Liver (tissue), 8 donors: ENCODE measurements at regions not wholly inside any gene's neighbourhood (a gene's known extent, or its start where the extent isn't known, plus 50 kb on each side); places are given as distances from the start of the nearest gene placed in this dataset.

Source experiments
- DNase-seq: peaks from one replicate; pipeline ENCODE4 v3.0.0-alpha.2; 2017; ENCODE audit warnings: low spot score
- H3K27ac ChIP-seq, 2 donors: one replicate each; pipeline ENCODE4 v1.7.0; 2013; ENCODE audit warnings: inconsistent platforms in 2 of 2, low read length in 2 of 2, control low read depth in 1 of 2, low read depth in 1 of 2, mild to moderate bottlenecking in 1 of 2
- H3K27me3 ChIP-seq, 4 donors: one replicate each; pipeline versions ENCODE4 v1.6.1 to v1.7.0; 2013; ENCODE audit warnings: low read length in 3 of 4, inconsistent platforms in 1 of 4, mild to moderate bottlenecking in 1 of 4, moderate library complexity in 1 of 4; ENCODE audit not compliant: control insufficient read depth in 4 of 4, insufficient read depth in 4 of 4
- H3K36me3 ChIP-seq, 4 donors: one replicate each; pipeline versions ENCODE4 v1.6.1 to v1.7.0; 2013; ENCODE audit warnings: low read length in 3 of 4, mild to moderate bottlenecking in 3 of 4, low read depth in 1 of 4, moderate library complexity in 1 of 4; ENCODE audit not compliant: control insufficient read depth in 4 of 4, insufficient read depth in 3 of 4
- H3K4me1 ChIP-seq, 4 donors: one replicate each; pipeline versions ENCODE4 v1.6.1 to v1.7.0; 2013; ENCODE audit warnings: low read length in 3 of 4, mild to moderate bottlenecking in 3 of 4, moderate library complexity in 1 of 4; ENCODE audit not compliant: control insufficient read depth in 4 of 4, insufficient read depth in 4 of 4
- H3K4me3 ChIP-seq, 3 donors: one replicate each; pipeline versions ENCODE4 v1.6.1 to v1.7.0; 2013; ENCODE audit warnings: low read length in 3 of 3, control low read depth in 1 of 3, low read depth in 1 of 3, mild to moderate bottlenecking in 1 of 3
- H3K9ac ChIP-seq, 2 donors: one replicate each; pipeline ENCODE4 v1.7.0; 2013; ENCODE audit warnings: low read length in 2 of 2, mild to moderate bottlenecking in 2 of 2, moderate library complexity in 2 of 2, control low read depth in 1 of 2, low read depth in 1 of 2
- H3K9me3 ChIP-seq, 4 donors: one replicate each; pipeline versions ENCODE4 v1.6.1 to v1.7.0; 2013; ENCODE audit warnings: low read length in 3 of 4; ENCODE audit not compliant: control insufficient read depth in 4 of 4
- EGR1 ChIP-seq, 2 donors: IDR thresholded peaks; 2 replicates each; pipeline ENCODE4 v1.6.1; 2016 to 2018; ENCODE audit warnings: antibody characterized with exemption in 2 of 2, low read depth in 2 of 2
- FOXA2 ChIP-seq: IDR thresholded peaks from 2 replicates; pipeline ENCODE4 v1.6.1; 2016; ENCODE audit warnings: antibody characterized with exemption
- GABPA ChIP-seq, 2 donors: IDR thresholded peaks in 1 of 2; conservative IDR thresholded peaks in 1 of 2; 2 replicates each; pipeline ENCODE4 v1.6.1; 2016; ENCODE audit warnings: antibody characterized with exemption in 2 of 2, mild to moderate bottlenecking in 1 of 2, moderate library complexity in 1 of 2
- HNF4A ChIP-seq, 2 donors: conservative IDR thresholded peaks; 2 replicates each; pipeline ENCODE4 v1.6.1; 2016; ENCODE audit warnings: antibody characterized with exemption in 2 of 2, mild to moderate bottlenecking in 2 of 2
- NR2F2 ChIP-seq: IDR thresholded peaks from 2 replicates; pipeline ENCODE4 v1.6.1; 2016; ENCODE audit warnings: antibody characterized with exemption
- RXRA ChIP-seq, 2 donors: IDR thresholded peaks; 2 replicates each; pipeline ENCODE4 v1.6.1; 2017 to 2018; ENCODE audit warnings: antibody characterized with exemption in 2 of 2, mild to moderate bottlenecking in 1 of 2
- whole genome bisulfite sequencing: extraction: QIAGEN DNeasy Blood & Tissue Kit; methylation state at CpG from one replicate; pipeline ENCODE4 v1.1.7; 2013; 5-methylcytosine and 5-hydroxymethylcytosine counted together
- TF ChIP-seq, protein P1 (sequence below): IDR thresholded peaks from 2 replicates; pipeline ENCODE4 v1.6.1; 2016; ENCODE audit warnings: antibody characterized with exemption
- TF ChIP-seq, protein P2 (sequence below): IDR thresholded peaks from 2 replicates; pipeline ENCODE4 v1.6.1; 2016; ENCODE audit warnings: antibody characterized with exemption, mild to moderate bottlenecking
- TF ChIP-seq, protein P3 (sequence below): fragments of 150-350 bp; IDR thresholded peaks from 2 replicates; pipeline ENCODE4 v1.5.1; 2017; ENCODE audit warnings: improper control_type of control experiment, low read depth, low read length; ENCODE audit not compliant: missing input control
- donor health status: healthy.
- donor health status: healthy.
- donor health status: healthy.
- donor health status: healthy.
- donor health status: healthy.

DNA sequence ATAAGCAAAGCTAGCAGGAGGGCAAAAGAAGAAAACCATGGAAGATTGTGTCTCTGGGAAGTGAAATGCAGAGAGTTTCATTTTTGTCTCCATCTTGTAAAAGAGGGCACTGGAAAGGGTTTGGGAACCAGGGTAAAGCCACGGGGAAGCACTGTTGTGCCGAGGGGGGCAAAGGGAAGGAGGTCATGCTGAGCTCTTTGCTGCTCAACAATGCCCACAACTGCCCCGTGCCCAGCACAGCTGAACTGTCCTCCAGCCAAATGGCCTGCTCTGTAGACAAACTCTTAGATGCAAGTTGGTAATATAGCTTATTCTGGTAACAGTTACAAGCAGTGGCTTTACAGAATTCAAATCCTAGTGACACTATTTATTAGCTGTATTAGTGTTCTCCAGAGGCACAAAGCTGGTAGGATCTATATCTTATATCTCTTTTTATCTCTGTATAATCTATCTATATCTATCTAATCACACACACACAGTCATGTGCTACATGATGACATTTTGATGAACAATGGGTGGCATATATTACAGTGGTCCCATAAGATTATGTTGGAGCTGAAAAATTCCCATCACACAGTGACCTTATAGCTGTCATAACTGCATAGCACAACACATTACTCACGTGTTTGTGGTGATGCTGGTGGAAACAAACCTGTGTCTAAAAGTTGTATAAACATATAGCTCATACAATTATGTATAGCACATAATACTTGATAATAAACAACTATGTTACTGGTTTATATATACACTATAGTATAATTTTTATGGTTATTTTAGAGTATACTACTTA lies 203.4 kb upstream of the DDHD1 start (continued):
- TF ChIP-seq, protein P1, sequence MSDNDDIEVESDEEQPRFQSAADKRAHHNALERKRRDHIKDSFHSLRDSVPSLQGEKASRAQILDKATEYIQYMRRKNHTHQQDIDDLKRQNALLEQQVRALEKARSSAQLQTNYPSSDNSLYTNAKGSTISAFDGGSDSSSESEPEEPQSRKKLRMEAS = no peak
- TF ChIP-seq NR2F2 (no peak), HNF4A (conservative IDR thresholded peaks at IDR 0.05) (no peak)

DNA sequence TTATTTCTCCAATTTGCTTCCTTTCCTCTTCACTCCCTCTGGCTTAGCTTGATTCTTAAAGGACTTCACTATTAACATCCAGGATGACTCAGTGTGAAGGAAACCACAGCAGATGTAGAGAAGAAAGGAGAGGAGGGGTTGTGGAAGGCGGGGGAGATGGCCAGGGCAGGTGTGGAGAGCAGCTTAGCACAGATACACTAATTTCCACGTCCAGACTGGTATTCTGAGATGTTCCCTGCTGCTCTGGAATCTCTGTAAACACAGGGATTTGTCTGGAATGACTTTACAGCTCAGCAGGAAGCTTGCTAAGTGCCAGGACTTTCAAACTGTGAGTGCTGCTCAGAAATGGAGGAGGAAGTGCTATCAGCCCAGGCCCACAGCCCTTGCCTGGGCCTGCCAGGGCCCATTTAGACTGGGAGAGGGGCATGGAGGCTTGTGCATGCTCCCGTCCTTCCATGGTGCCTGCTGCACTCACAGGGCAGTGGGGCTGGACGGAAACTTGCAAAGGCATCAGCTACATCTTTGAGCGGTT lies 202.5 kb upstream of the DDHD1 start:
- WGBS = 70% methylated on average over 5 of the region's 5 CpGs

DNA sequence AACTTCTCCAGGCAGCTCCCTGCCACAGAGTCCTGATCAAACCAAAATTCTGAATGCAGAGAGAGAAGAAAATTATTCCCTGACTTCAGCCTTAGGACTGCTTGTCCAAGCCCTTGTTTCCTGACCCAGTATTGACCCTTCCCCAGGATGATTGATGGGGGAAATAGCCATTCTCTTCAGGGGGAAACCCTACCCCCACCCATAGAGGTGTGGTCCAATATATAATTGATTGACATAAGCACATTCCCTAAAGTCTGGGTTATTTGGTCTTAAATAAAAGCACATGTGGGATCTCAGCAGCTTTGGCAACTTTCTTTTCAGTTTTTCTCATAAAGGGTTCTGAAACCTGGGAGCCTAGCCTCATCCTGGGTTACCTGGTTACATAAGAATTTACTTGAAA lies 201.2 kb upstream of the DDHD1 start:
- Histone ChIP-seq H3K36me3 (no peaks in the 10 kb centered on the region), H3K9me3 (no peaks in the 10 kb centered on the region), H3K27me3 (no peaks in the 10 kb centered on the region), H3K4me1 (no peaks in the 10 kb centered on the region), H3K4me3 (no peak overlapping the region), H3K27ac (no peak overlapping the region), H3K9ac (no peak overlapping the region)
- no peak for DNase-seq
- no peak for TF ChIP-seq GABPA (IDR thresholded peaks at IDR 0.05 in 1 of 2, conservative IDR thresholded peaks at IDR 0.05 in 1 of 2)
- TF ChIP-seq, protein P2, sequence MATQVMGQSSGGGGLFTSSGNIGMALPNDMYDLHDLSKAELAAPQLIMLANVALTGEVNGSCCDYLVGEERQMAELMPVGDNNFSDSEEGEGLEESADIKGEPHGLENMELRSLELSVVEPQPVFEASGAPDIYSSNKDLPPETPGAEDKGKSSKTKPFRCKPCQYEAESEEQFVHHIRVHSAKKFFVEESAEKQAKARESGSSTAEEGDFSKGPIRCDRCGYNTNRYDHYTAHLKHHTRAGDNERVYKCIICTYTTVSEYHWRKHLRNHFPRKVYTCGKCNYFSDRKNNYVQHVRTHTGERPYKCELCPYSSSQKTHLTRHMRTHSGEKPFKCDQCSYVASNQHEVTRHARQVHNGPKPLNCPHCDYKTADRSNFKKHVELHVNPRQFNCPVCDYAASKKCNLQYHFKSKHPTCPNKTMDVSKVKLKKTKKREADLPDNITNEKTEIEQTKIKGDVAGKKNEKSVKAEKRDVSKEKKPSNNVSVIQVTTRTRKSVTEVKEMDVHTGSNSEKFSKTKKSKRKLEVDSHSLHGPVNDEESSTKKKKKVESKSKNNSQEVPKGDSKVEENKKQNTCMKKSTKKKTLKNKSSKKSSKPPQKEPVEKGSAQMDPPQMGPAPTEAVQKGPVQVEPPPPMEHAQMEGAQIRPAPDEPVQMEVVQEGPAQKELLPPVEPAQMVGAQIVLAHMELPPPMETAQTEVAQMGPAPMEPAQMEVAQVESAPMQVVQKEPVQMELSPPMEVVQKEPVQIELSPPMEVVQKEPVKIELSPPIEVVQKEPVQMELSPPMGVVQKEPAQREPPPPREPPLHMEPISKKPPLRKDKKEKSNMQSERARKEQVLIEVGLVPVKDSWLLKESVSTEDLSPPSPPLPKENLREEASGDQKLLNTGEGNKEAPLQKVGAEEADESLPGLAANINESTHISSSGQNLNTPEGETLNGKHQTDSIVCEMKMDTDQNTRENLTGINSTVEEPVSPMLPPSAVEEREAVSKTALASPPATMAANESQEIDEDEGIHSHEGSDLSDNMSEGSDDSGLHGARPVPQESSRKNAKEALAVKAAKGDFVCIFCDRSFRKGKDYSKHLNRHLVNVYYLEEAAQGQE = no peak
- TF ChIP-seq RXRA (IDR thresholded peaks at IDR 0.05) = no peak
- TF ChIP-seq EGR1 (IDR thresholded peaks at IDR 0.05; ENCODE audit: low read depth in 2 of 2) = no peak

More for the DNA sequence above, 202.5 kb upstream of the DDHD1 start:
- no peak overlapping the region for H3K9ac ChIP-seq
- H3K36me3 ChIP-seq = no peaks in the 10 kb centered on the region
- no peaks in the 10 kb centered on the region for H3K27me3 ChIP-seq
- H3K27ac ChIP-seq = no peak overlapping the region
- TF ChIP-seq FOXA2 = no peak
- TF ChIP-seq, protein P3, sequence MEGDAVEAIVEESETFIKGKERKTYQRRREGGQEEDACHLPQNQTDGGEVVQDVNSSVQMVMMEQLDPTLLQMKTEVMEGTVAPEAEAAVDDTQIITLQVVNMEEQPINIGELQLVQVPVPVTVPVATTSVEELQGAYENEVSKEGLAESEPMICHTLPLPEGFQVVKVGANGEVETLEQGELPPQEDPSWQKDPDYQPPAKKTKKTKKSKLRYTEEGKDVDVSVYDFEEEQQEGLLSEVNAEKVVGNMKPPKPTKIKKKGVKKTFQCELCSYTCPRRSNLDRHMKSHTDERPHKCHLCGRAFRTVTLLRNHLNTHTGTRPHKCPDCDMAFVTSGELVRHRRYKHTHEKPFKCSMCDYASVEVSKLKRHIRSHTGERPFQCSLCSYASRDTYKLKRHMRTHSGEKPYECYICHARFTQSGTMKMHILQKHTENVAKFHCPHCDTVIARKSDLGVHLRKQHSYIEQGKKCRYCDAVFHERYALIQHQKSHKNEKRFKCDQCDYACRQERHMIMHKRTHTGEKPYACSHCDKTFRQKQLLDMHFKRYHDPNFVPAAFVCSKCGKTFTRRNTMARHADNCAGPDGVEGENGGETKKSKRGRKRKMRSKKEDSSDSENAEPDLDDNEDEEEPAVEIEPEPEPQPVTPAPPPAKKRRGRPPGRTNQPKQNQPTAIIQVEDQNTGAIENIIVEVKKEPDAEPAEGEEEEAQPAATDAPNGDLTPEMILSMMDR = no peak
- H3K4me3 ChIP-seq = no peak overlapping the region
- H3K4me1 ChIP-seq = no peaks in the 10 kb centered on the region
- DNase-seq = no peak
- no peaks in the 10 kb centered on the region for H3K9me3 ChIP-seq
